Suppressor macrophage treated with lipopolysaccharide for 4 hours (primary cell): ENCODE measurements at regions not wholly inside any gene's neighbourhood (a gene's known extent, or its start where the extent isn't known, plus 50 kb on each side); places are given as distances from the start of the nearest gene placed in this dataset.

Experiments used
- DNase-seq: peaks from one replicate; pipeline ENCODE4 v3.0.0-alpha.2; 2020

GRCh38 chr4:13024147-13025105 is 459.7 kb downstream of the RAB28 start:
- DNase-seq: no peak

DNA sequence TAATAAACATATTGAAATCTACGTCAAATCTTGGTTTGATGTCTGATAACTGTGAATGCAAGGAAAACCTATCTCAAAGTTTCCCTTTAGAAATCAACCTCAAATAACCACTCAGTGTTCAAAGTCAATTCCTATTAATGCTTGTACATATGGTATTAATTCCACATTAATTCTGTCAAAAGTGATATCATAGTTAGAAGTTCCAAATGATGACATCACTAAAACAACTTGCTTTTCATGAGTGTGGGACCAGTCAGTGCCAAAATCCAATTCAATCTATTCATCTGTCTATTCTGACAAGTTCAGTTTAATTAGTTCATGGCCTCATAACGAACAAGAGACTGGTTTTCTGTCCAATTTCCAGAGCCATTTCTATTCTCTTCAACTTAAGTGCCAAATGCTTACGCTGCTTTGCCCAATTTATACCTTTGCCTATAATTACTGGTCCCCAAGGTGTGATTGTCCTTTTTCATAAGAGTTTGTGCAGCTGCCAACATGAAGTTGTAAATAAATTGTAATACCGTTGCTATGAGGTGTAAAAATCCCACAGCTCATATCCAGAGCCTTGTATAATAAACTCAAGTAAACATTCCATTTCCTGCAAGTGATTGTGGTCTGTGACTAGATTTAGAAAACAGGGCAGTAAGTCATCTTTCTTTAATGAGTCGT is 476.2 kb downstream of the RAB28 start:
- no peak for DNase-seq

DNA sequence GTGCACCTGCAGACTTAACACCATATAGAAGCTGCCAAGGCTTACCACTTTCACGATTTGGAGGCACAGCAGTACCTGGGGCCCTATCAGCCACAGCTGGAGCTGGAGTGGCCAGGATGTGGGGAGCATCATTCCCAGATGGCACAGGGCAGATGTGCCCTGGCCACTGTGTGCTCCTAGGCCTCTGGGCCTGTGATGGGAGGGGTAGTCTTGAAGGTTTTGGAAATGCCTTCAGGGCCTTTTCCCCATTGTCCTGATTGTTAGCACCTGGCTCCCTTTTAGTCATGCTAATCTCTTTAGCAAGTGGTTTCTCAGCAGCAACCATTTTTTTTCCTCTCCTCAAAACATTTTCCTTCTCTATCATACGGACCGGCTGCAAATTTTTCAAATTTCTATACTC is 490.2 kb downstream of the RAB28 start:
- no peak for DNase-seq

DNA sequence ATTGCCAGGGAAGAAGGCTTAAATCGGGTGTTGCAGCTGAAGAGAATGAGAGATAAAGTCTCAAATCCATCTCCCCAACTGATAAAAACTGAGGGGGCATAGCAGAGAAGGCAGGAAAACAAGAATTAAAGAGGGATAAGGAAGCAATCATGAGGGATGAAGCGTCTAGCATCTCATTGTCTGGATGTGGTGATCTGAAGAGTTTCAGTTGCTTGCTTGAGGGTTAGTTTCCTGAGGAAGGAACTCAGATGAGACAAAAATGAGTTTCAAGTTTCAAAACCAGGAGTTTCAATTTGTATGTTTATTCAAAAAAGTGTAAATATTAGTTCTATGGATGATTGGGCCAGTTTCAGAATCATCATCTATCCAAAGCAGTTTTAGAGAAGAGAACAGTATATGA is 496.9 kb downstream of the RAB28 start:
- no peak for DNase-seq

DNA sequence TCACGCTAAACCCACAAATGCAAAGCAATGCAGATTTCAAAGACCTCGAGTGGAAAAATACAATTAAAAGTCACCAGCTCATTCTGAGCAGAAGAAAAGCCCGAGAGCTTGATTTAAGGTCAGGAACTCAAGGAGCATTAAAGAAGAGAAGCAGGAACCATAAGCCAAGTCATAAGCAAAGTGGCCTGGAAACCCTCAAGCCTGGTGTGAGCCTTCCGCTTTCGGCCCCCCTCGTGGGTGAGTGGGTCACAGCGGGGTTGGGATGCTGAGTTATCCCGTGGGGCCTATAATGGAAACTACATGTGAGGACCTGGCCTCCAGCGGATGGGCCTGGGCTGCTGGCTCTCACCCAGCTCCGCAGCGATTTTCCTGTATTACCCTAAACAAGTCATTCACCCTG is 504.3 kb downstream of the RAB28 start:
- no peak for DNase-seq

DNA sequence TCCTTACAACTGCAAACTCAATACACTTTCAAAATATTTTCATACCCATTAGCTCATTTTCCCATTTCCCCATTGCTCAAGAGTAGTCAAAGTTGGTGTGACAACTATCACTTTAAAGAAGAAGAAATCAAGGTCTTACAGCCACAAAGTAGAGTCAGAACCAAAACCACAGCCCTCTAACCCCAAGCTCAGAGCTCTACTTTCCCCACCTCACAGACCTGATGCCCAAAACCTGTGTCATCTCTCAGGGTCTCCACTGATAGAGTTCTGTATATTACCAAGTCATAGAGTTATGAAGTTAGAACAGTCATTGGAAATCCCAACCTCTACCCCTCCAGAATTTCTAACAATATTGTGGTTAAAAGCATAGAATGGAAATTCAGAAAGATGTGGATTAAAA is 505.8 kb downstream of the RAB28 start:
- no peak for DNase-seq

DNA sequence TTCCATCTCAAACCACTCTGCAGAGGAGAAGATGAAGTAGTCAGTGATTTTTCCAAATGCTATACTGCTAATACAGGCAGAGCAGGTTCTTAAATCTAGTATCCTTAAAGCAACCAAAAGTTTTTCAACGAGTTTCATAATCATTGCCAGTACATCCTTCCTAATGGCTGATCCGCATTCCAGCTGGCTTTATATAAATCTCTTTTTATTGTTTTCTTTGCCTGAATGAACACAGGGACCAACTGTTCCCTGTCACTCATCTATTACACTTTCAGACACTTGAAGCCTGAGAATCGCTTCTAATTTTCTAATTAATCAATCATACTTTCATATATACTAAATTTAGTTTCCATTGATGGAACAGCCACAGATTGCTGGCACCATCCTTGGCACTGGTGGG is 508.6 kb downstream of the RAB28 start:
- DNase-seq: no peak

- no peak for DNase-seq
Observed at GRCh38 chr4:12973522-12973921, 510.6 kb downstream of the RAB28 start.

DNA sequence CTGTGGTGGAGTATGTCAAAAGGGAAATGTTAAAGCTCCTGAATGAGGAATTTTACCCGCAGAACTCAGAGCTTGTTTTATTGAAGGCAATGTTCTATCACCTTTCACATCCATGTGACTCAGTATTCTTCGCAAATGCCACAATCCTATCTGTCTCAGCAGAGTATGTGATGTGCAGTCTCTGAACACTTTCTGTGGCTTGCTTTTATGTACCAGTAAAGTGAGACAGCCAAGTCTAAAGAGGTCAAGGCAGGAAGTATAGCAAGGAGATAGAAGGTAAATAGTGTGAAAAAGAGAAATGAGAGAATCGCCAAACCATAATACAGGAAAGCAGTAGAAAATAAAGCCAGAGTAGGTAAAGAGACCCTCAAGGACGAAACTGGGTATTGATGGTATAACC is 515.8 kb downstream of the RAB28 start:
- no peak for DNase-seq

GRCh38 chr4:12966726-12967125 is 517.4 kb downstream of the RAB28 start:
- no peak for DNase-seq

GRCh38 chr4:12965334-12965733 is 518.8 kb downstream of the RAB28 start:
- no peak for DNase-seq

DNA sequence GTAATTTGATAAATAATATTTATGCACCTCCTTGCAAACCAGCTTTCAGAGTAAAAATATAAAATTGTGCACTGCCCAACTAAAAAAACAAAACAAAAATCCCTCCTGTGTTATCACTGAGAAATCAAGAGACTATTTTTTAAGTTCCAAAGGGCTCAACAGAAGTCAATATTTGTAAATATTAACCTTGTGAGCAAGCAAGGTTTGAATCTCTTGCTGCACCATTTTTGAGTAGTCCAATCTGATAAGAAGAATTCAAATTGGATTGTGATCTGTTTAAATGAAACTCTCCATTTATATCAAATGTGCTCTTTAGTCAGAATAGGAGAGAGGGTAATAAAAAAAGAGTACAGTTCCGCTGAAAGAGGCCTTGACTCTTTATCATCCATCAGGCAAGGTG is 520.2 kb downstream of the RAB28 start:
- DNase-seq: no peak

GRCh38 chr4:12963291-12963690 is 520.8 kb downstream of the RAB28 start:
- DNase-seq: no peak

DNA sequence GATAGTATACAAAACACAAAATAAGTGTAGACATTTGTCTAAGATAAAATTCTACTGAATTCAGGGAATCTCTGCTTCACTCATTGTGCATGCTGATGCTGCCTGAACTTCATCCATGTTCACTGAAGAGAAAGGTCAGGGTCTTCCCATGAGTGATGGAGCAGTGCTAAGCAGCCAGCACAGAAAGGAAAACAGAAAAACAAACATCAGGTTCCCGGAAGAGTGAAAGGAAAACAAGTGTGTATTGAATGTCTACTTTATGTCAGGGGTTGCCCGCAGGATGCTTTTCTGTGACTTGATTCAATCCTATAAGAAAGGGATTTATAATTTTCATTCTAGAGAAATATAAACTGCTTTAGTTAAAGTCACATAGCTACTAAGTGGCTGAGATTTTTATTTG is 522.4 kb downstream of the RAB28 start:
- no peak for DNase-seq

DNA sequence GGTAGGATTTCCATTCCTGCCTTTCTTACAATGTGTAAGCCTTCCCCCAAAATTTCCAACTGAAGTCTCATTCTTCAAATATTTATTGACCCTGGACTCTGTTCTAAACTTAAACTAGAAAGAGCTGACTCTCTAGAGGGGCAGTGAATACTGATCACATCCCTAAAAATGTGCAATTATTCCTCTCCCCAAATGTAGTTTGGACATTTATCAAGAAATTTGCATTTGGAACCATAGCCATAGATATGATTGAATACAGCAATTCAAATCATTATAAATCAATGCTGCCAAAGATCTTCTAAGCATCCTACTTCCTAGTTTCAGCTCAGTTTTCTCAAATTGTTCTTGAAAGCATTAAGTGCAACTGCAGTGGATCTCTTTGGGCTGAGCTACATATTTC is 525.7 kb downstream of the RAB28 start:
- no peak for DNase-seq

GRCh38 chr4:12957108-12957507 is 527.0 kb downstream of the RAB28 start:
- no peak for DNase-seq

DNA sequence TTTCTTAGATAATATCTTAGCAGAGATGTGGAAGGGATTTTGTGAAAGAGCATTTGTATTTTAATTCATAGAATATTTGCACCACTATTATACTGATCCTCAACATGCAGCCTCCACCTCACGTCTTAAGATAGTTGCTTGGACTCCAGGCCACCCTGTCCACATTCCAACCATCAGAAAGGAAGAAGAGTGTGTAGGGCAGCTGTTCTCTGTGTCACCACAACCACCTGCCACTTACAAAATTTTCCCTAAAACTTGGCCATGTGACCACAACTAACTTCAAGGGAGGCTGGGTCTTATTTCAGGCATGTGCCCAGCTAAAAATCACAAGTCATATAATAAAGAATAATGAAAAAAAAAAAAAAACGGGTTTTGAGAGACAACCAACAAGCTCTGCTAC is 528.1 kb downstream of the RAB28 start:
- no peak for DNase-seq

DNA sequence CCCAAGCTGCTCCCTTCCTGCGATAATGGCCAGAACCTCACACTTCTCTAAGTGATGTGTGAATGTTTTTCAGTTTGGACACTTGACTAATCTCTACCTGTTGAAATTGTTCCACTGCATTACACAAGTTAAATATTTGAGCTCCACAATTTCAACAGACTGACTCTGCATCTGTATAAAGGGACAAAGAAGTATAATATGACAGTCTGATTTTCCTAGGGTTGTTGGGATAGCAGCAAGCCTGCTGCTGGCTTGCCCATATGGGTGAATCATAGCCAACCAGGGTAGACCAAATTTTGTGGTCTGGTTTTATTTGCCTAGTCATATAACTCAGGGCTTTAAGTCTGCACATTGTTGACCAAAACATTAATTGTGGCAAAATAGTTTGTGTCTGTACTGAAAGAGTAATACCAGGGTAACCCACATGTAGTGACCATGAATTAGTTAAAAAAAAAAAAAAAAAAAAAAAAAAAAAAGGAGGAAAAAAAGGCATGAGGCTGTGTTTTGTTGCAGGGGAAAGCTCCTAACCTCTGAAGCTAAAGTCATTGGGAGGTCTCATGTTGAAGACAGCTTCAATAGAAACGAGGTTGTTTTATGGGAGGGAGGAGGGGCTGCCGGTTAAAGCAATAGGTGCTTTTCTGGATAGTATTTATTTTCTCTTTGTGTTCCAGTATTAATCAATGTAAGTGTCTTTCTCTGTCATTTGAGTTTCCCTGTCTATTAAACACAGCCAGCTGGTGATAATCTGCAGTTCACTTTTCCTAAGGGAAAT is 534.2 kb downstream of the RAB28 start:
- no peak for DNase-seq

DNA sequence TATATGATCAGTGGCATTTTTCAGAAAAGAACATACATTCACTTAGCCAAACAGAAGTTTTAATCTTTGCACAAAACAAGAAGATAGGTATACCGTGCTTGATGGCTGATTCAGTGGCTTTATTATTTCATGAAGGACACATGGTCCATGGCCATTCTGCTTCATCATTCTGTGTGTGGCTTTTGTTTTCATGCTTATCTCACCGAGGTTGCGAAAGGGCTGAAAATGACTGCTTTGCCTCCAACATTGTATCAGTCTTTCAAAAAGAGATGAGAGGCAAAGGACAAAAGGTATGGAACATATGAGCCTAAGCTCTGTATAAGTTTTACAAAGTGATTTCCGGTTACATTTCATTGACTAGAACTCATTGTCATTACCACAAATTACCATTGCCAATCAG is 541.1 kb downstream of the RAB28 start:
- DNase-seq: no peak

DNA sequence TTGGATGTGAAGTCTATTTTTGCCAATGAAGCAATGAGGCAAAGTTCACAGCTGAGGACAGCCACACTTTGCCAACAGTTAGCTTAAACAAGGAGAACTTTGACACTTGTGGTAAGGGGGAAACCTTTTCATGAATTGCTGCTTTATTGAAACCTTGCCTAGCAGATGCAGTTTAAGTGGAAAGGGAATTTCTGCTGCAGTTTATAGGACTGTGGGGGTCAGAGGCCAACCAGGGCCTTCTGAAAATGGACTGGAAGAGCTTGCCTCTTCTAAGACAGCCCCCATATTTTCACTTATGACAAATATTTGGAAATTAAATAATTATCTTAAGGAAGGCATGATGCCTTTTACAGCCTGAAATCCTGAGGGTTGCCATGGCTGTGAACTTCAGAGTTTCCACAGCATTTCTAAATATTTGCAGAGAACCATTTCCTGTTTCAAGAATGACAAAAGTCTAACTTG is 550.3 kb downstream of the RAB28 start:
- no peak for DNase-seq

DNA sequence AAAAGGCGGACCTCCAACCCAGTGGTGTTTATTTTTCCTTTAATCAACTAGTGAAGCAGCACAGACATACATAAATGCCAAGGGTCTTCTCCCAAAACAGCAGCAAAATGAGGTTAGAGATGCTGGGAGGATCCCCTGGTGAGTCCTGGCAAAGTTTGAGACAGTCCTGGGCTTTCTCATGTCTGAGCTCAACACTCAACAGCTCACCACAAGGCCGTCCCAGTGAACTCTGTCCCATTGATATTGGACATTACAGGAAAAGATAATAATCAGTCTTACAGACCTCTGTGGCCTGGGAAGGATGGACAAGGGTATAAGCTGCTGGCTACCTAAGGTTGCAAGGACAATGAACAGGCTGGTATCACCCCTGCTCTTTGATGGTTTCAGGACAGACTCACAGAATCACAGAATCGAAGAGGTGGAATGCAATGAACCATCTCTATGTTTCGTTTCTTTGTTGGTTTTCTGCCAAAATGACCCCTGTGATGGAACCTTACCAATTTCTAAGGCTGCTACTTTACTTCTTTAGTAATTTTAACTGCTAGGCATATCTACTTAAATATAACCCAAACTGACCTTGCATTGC is 551.8 kb downstream of the RAB28 start:
- no peak for DNase-seq

DNA sequence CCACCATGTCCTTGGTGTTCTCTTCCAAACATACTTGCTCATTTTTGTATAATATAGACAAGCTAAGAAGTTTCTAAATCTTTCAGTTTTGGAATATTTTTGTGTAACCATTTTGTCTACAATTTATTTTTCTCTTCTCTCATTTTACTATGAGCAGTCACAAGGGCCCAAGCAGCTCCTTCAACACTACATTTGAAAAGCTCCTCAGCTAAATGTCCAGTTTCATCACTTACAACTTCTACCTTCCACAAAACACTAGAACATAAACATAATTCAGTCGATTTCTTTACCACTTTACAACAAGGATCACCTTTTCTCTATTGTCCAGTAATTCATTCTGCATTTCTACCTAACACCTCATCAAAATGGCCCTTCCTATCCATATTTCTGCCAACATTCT is 554.4 kb downstream of the RAB28 start:
- DNase-seq: no peak

GRCh38 chr4:12928751-12929150 is 555.4 kb downstream of the RAB28 start:
- DNase-seq: no peak
